BE2C (cell line): ENCODE measurements at regions not wholly inside any gene's neighbourhood (a gene's known extent, or its start where the extent isn't known, plus 50 kb on each side); places are given as distances from the start of the nearest gene placed in this dataset.

ENCODE experiments used
- DNase-seq: peaks from one replicate; pipeline ENCODE4 v3.0.0-alpha.2; 2020
- H3K27me3 ChIP-seq: fragments of 250-450 bp; sonication (Bioruptor Pico); 2 replicates; pipeline ENCODE4 v1.5.1; 2020; ENCODE audit warnings: mild to moderate bottlenecking
- H3K36me3 ChIP-seq: fragments of 250-450 bp; sonication (Bioruptor Pico); 2 replicates; pipeline ENCODE4 v1.5.1; 2020; ENCODE audit warnings: mild to moderate bottlenecking
- H3K4me1 ChIP-seq: fragments of 250-450 bp; sonication (Bioruptor Pico); 2 replicates; pipeline ENCODE4 v1.5.1; 2020
- H3K4me3 ChIP-seq: 2 replicates; pipeline ENCODE4 v1.5.1; 2011; ENCODE audit warnings: low read depth, low read length
- H3K9me3 ChIP-seq: fragments of 250-450 bp; sonication (Bioruptor Pico); 2 replicates; pipeline ENCODE4 v1.5.1; 2020
- CTCF ChIP-seq: IDR thresholded peaks from 2 replicates; pipeline ENCODE4 v1.5.1; 2012; ENCODE audit warnings: mild to moderate bottlenecking, low read depth, low read length

DNA sequence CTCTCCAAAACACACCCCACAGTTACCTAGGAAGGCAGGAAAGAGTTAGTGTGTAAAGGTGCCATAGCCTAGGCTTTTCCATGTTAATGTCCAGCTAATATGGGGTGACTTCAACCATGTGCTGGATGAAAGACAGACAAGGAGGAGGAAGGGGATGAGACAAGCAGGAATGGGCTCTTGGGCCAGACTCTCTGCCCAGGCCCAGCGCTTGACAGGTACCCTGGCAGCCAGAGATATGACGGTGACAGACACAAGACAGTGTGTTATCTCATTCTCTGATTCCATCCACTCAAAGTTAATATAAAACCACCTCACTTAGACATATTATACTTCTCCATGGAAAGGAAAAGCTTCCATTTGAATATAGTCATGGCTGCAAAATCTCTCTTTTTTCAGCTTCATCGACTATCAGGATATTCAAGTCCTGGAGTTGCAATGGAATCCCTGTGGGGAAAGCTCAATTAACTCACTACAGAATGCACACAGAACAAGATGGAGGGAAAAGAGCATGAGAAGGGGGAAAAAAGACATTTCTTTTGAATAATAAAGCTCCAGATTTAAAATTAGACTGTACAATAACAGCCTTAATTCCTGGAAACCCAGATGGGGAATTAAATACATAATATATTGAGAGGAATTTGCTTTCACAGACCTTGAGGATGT is 596.7 kb downstream of the TOX3 start:
- DNase-seq = peak; percentile 54
- Histone ChIP-seq H3K36me3 (no peaks in the 10 kb centered on the region), H3K27me3 (no peaks in the 10 kb centered on the region), H3K9me3 (no peaks in the 10 kb centered on the region), H3K4me3 (no peak overlapping the region), H3K4me1 (peaks cover 46% of the 10 kb centered on the region)
- no peak for TF ChIP-seq CTCF

DNA sequence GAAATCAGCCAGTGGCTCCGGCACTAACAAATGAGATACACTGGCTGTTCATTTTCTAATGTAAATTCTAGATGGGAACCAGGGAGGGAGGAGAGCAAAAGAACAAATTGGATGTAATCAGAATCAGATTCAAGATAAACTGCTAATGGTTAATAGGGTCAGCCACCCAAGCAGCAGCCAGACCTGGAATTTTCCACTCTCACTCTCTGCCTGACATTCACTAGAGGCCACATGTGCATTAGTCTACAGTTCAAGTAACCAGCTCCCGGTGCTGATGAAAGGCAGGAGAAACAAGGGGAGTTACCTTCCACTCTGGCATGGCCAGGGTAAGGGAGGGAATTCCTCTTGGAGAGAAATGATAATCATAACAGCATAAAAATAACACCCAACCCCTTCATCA is 597.7 kb downstream of the TOX3 start:
- peak; percentile 75 for DNase-seq
- Histone ChIP-seq H3K4me1 (peaks cover 46% of the 10 kb centered on the region), H3K4me3 (no peak overlapping the region), H3K9me3 (no peaks in the 10 kb centered on the region), H3K27me3 (no peaks in the 10 kb centered on the region), H3K36me3 (no peaks in the 10 kb centered on the region)
- no peak for TF ChIP-seq CTCF

DNA sequence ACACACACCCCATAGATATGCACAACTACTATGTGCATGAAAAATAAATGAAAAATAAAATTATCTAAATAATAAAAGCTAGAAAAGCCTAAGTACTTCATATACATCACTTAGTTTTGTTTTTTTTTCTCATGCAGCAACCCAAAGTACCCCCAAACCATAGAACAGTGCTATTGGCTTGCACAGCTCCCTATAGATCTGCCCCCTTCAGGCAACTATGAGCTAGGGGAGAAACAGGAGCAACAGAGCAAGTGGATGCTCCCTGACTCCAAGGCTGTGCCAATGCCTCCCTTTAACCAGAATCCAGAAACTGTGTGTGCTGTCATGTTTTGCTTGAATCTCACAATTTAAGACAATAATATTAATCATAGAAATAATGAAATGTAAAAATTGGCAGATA is 605.5 kb downstream of the TOX3 start:
- peak; percentile 51 for TF ChIP-seq CTCF
- Histone ChIP-seq H3K9me3 (no peaks in the 10 kb centered on the region), H3K27me3 (no peaks in the 10 kb centered on the region), H3K36me3 (no peaks in the 10 kb centered on the region), H3K4me3 (no peak overlapping the region), H3K4me1 (peaks cover 19% of the 10 kb centered on the region)
- no peak for DNase-seq

- no peaks in the 10 kb centered on the region for H3K27me3 ChIP-seq
- H3K4me3 ChIP-seq = peak overlapping the region; percentile 31
- no peak for TF ChIP-seq CTCF
- H3K9me3 ChIP-seq = no peaks in the 10 kb centered on the region
- H3K4me1 ChIP-seq = peaks cover 19% of the 10 kb centered on the region
- DNase-seq = no peak
- no peaks in the 10 kb centered on the region for H3K36me3 ChIP-seq
Measured at GRCh38 chr16:51940183-51940582, 606.8 kb downstream of the TOX3 start.

DNA sequence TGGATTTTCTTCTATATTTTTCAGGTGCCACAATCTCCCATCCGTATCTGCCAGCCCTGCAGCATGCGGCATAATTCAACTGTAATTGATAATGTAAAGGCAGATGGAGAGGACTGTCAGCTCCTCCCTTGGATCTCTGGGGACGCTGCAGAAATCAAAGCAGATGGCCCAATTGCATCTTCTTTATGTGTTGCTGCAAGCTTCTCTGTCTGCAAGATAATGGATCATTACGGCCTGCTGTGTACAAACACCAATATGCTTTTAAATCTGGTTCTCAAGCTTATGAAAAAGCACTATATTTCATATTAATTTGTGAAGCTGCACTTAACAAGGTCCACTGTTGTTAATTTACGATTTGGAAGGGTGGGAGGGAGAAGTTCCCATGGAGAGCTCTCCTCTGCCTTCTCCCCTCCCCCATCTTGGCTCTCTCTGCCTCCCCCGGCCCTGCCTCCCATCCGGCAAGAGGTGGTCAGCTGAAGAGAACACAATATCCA is 607.5 kb downstream of the TOX3 start:
- peak; percentile 82 for DNase-seq
- Histone ChIP-seq H3K27me3 (no peaks in the 10 kb centered on the region), H3K4me1 (peaks cover 24% of the 10 kb centered on the region), H3K4me3 (peak overlapping the region; percentile 31), H3K9me3 (no peaks in the 10 kb centered on the region), H3K36me3 (no peaks in the 10 kb centered on the region)
- no peak for TF ChIP-seq CTCF

- Histone ChIP-seq H3K4me1 (peaks cover 30% of the 10 kb centered on the region), H3K4me3 (0 out of 2 replicates have a peak overlapping the region, but pooled peaks have one; percentile 3), H3K36me3 (no peaks in the 10 kb centered on the region), H3K9me3 (no peaks in the 10 kb centered on the region), H3K27me3 (no peaks in the 10 kb centered on the region)
- no peak for TF ChIP-seq CTCF
- DNase-seq = no peak
Measured at GRCh38 chr16:51938861-51939260, 608.1 kb downstream of the TOX3 start.
